HG03196 (cell line): ENCODE measurements at regions not wholly inside any gene's neighbourhood (a gene's known extent, or its start where the extent isn't known, plus 50 kb on each side); places are given as distances from the start of the nearest gene placed in this dataset.
"Not testable (repeated sequence)": the region's sequence is repeated elsewhere in the genome, so short reads cannot be mapped to it uniquely, and the experiment has no call there.

Source experiments
- ATAC-seq: cut with Tn5 transposase; IDR thresholded peaks from one replicate; pipeline ENCODE4 v1.9.1; 2021; ENCODE audit not compliant: unreplicated experiment

- ATAC-seq = no peak
Observed at GRCh38 chr1:193914871-193915270, 728.5 kb upstream of the B3GALT2 start.

DNA sequence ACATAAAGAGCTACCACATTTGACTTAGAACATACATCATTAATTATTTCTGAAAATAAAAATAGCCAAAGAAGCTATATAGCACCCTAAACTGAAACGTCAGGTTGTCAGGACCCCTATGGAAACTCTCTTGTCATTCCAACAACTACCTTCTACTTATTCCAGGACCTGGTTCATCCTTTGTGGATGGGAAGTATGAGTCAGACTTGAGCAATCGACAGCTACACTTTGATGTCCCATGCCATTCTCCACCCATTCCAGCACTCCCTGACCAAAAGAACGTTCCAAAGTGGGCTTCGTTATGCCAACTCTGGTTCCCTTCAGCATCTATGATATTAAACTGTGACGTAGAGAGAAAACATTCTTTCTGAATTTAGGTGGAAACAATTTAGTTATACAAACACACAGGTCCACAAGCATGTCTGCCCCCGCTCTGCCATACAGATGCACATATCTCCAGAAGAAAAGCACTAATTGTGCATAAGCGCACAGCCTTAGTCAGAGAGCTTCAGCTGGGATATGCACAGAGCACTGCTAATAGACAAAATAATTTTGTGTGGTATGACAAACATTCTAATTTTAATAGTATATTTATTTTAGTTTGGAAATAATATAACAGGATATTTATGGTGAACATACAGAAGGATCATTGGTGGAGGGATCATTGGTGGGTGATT, 723.1 kb upstream of the B3GALT2 start:
- ATAC-seq = no peak

DNA sequence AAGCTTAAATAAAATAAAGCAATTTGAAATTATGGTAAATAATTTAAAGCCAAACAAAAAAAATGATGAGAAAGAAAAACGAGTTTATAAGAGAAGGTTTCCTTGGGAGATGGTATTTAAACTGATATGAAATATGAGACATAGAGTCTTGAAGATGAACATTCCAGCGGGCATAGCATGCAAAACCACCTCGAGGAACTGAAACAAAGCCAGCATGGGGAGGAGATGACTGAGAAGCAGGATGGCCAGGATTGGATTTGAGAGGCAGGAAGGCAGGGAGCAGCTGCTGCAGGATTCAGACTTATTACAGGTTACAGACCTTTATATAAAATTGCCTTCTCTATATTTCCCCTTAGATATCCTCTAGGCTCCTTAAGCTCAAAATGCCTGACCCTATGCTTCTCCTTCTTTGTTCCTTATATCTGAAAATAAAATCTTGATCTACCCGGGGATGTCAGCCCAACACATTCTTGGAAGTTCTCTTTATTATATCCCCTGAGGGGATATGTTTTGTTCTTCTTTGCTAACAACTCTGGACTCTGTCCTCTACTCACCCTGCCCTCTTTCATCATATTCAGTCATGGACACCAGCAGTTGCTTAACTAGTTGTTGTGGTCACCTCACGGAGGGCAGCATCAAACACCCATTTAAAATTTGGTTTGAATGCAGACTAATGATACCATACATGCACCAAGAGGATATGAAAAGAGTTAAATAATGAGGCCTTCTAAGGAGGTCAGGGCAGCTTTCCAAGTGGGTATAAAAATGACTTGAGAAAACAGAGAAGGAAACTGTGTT, 719.1 kb upstream of the B3GALT2 start:
- no peak for ATAC-seq

DNA sequence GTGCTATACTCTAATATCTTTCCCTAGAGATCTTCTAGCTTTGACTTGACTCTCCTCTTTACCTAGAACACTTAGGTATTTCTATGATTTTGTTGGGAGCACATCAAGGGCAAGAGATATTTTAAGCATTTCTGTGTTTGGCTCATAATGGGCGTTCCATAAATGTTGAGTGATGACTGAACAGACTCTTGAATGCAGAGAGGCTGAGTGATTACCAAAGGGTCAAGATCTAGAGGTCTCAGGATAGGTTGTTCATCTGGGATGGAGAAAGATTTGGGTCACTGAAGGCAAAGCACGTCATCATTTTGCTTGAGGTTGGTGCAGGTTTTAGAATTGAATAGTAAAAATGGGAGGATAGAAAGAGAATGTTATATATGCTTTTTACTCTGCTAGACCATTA, 705.4 kb upstream of the B3GALT2 start:
- ATAC-seq = no peak

GRCh38 chr1:193890935-193891334, 704.5 kb upstream of the B3GALT2 start:
- ATAC-seq = no peak

DNA sequence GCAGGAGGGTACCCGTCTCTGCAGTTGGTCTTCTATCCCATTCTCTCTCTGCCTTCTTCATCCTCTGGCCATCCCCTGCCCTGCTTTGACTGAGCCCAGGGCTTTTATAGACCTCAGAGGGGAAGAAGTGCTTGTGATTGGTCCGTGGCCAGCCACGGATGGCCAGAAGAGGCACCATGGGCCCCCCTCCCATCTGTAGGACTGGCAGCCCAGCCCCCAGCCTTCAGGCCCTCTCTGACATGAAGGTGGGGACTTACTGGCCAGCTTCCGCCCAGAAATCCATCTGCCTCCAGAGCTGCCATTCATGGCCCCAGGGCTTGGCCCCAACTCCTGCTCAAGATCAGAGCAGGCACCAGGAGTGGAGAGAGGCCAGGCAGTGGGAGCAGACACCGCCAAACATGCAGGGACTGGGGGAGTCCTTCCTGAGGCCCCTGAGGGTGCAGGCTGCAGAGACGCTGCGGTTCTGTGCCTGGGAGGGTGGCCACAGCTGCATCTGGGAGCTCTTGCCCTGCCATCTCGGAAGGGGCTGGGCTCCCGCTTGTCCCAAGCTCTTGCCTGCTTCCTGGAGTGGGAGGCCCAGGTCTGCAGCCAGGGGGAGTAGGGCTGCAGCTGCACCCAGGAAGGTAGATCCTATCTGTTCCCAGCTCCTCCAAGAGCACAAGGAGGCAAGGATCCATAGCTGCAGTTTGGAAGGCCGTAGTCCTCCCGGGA, 698.6 kb upstream of the B3GALT2 start:
- ATAC-seq = no peak

DNA sequence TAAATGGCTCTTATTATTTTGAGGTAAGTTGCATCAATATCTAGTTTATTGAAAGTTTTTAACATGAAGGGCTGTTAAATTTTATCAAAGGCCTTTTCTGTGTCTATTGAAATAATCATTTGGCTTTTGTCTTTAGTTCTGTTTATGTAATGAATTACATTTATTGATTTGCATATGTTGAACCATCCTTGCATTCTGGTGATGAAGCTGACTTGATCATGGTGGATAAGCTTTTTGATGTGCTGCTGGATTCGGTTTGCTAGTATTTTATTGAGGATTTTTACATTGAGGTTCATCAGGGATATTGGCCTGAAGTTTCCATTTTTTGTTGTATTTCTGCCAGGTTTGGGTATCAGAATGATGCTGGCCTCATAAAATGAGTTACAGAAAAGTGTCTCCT, 691.5 kb upstream of the B3GALT2 start:
- ATAC-seq = not testable (repeated sequence)

GRCh38 chr1:193868425-193868824, 682.0 kb upstream of the B3GALT2 start:
- ATAC-seq = no peak

- ATAC-seq = no peak
Observed at GRCh38 chr1:193856261-193856660, 669.8 kb upstream of the B3GALT2 start.

DNA sequence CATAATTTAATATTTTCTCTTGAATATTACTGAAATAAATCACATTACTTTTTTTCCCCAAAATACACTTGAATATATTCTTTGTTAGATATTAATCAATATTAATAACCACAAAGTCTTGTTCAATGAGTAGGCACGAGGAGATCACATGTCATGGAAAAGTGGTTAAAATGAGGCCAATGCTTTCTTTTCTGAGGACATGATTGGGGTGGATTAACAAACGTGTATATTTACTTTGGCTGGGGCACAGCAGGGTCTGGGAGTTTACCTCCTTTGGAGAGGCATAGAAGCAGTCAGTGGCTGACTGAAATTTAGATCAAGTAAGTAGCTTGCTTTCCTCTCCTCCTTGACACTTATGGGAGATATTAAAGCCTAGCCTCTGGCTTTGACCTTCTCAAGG, 664.3 kb upstream of the B3GALT2 start:
- no peak for ATAC-seq

- ATAC-seq = no peak
Observed at GRCh38 chr1:193846876-193847604, 660.6 kb upstream of the B3GALT2 start.

DNA sequence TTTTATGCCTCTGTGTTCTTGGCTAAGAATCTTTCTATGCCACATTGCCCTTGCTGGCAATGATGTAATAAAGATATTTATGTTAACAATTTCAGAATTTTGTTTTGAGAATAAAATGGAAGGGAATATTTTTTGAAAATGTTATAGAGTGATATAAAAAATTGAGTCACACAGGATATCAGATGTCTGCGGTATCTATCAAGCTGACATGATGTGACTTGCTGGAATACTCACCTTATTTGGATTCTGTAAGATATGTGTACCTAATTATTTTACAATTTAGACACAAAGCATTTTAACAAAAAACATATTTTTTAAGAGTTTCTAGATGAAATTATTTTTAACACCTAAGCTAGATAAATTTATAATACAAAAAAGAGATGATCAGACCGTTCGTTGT, 660.0 kb upstream of the B3GALT2 start:
- no peak for ATAC-seq

GRCh38 chr1:193841857-193842256, 655.4 kb upstream of the B3GALT2 start:
- no peak for ATAC-seq

GRCh38 chr1:193831465-193831864, 645.1 kb upstream of the B3GALT2 start:
- no peak for ATAC-seq

DNA sequence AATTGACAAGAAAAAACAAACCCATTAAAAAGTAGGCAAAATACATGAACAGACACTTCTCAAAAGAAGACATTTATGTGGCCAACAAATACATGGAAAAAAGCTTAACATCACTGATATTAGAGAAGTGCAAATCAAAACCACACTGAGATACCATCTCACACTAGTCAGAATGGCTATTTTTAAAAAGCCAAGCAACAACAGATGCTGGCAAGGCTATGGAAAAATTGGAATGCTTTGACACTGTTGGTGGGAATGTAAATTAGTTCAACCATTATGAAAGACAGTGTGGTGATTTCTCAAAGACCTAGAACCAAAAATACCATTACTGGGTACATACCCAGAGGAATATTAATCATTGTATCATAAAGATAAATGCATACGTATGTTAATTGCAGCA, 641.1 kb upstream of the B3GALT2 start:
- ATAC-seq = no peak

DNA sequence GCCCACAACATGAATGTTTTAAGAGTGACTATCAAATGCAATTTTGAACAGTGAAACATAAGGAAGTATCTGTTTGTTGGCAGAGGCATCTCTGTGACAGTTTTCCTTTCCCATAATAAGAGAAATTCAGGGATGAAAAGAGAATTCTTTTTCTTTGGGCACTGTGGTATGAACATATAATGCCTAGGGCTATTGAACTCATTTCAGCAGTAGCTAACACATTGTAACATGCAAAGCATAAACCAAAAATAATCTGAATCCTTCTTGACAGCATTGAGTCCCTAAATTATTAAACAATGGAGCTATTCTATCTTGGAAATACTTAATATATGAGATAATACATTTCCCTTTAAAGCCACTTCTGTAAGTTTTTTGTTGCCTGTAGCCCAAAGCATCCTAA, 633.0 kb upstream of the B3GALT2 start:
- ATAC-seq = no peak

GRCh38 chr1:193807208-193807607, 620.8 kb upstream of the B3GALT2 start:
- ATAC-seq = no peak

DNA sequence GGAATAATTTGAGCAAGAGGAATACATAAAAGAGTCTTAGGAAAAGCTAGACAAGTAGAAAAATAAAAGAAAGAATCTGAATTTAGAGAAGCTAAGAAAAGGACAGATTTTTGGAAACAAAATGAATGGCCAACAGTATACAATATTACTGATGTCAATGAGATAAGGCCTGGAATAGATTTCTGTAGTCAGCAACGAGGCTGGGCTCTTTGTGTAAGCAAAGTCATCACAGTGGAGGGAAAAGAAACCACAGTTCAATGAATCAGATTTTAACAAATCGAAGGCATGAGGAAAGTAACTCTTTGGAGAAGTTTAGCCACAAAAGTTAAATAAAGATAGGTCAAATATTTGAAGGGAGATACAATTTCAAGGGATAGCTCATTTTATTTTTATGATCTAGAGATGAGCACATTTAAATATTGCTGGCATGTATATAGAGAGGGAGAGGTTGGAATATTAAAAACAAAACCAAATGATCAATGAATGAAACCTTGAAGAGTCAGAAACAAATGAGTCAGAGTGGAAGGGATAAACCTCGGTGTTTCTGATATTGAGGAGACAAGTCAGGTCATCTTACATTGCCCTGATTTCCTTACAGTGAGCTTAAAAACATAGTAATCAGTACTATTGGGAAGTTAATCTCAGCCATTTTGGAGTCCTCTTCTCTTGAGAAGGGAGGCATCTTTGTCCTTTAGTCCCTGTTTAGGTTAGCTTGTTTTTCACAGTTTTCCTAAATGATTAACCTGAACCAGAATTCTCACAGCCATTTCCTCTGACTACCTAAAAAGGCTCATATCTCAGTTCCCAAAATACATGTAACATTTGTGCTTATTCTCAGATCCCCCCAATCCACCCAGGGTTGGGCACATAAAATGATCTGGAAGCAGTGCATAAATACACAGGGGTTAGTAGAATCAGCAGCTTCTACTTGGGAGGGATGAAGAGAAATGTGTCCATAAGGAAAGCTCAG, 620.0 kb upstream of the B3GALT2 start:
- peak; percentile 75 for ATAC-seq

DNA sequence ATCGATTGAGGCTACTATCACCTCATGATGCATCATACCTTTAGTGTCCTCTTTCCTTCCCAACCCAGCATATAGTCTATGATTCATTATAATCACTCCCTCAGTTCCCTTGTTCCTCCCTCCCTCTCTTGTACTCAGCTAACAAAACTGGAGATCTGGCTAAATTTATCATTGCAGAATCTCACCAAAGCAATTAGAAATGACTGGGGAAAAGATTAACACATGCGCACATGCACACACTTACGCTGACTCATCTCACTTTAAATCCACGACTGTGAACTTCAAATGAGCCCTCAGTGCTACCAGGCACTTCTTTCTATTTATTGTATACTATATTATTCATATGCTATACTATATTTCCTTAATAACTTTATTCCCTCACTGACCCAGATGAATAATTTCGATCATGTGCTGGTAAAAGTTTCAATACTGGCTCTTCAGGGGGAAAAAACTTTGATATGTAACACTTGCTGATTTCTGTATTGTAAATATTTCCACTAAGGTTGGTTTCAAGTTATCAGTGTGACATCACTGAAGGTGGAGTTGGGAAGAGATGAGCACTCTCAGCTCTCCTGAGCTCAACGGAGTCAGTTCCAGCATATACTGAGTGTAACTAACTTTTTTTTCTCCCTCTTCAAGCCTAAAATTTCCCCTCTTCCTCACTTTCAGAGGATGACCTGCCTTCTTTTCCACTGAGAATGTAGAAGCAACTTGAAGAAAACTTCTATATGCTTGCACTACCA, 613.7 kb upstream of the B3GALT2 start:
- ATAC-seq = no peak
